OCI-LY1 (cell line): ENCODE measurements at regions not wholly inside any gene's neighbourhood (a gene's known extent, or its start where the extent isn't known, plus 50 kb on each side); places are given as distances from the start of the nearest gene placed in this dataset.

Source experiments
- EZH2 ChIP-seq: fragments of 200-600 bp; sonication (generic), shearing (Covaris generic); IDR thresholded peaks from 2 replicates; pipeline ENCODE4 v1.8.0; 2017; ENCODE audit warnings: borderline replicate concordance, mixed run types, mild to moderate bottlenecking, antibody characterized with exemption, low read length, moderate library complexity, mixed read lengths
- TF ChIP-seq, protein P1 (sequence below): fragments of 200-600 bp; sonication (generic), shearing (Covaris generic); IDR thresholded peaks from 2 replicates; pipeline ENCODE4 v1.5.1; 2017; ENCODE audit warnings: mild to moderate bottlenecking, antibody characterized with exemption, low read length, moderate library complexity, mixed read lengths

DNA sequence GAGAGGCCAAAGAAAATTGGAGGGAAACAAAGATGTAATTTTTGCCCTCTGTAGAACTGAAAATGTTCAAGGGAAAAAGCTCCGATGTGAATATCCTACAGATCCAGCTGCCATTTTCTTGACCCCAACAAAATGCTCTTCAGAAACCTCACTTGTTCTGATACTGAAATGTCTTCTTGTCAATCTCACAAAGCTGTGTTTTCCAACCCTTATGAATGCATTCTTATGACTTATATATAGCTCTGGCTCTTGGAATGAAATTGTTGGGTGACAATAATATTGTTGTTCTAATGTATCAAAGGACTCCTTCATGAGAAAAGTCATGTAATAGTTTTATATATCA lies 157.1 kb upstream of the TGFBR2 start:
- TF ChIP-seq, protein P1, sequence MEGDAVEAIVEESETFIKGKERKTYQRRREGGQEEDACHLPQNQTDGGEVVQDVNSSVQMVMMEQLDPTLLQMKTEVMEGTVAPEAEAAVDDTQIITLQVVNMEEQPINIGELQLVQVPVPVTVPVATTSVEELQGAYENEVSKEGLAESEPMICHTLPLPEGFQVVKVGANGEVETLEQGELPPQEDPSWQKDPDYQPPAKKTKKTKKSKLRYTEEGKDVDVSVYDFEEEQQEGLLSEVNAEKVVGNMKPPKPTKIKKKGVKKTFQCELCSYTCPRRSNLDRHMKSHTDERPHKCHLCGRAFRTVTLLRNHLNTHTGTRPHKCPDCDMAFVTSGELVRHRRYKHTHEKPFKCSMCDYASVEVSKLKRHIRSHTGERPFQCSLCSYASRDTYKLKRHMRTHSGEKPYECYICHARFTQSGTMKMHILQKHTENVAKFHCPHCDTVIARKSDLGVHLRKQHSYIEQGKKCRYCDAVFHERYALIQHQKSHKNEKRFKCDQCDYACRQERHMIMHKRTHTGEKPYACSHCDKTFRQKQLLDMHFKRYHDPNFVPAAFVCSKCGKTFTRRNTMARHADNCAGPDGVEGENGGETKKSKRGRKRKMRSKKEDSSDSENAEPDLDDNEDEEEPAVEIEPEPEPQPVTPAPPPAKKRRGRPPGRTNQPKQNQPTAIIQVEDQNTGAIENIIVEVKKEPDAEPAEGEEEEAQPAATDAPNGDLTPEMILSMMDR: no peak
- no peak for TF ChIP-seq EZH2
